ENCODE measurements at regions not wholly inside any gene's neighbourhood (a gene's known extent, or its start where the extent isn't known, plus 50 kb on each side); places are given as distances from the start of the nearest gene placed in this dataset.

GRCh38 chr12:114884575-114884974 lies 200.6 kb upstream of the TBX3 start:
- Histone ChIP-seq H3K9me3 (no peaks in the 10 kb centered on the region), H3K4me1 (no peaks in the 10 kb centered on the region), H3K27me3 (no peaks in the 10 kb centered on the region), H3K27ac (no peak overlapping the region), H3K36me3 (no peaks in the 10 kb centered on the region), H3K4me3 (no peak overlapping the region)
- ATAC-seq (ENCODE audit: low FRiP score in 2 of 2) (no peak), DNase-seq (no peak)
- TF ChIP-seq POLR2A (IDR thresholded peaks at IDR 0.05): no peak
- no peak for TF ChIP-seq CTCF (IDR thresholded peaks at IDR 0.05)
- TF ChIP-seq POLR2AphosphoS5 (IDR thresholded peaks at IDR 0.05): no peak
- TF ChIP-seq EP300 (IDR thresholded peaks at IDR 0.05): no peak
- WGBS, 2 donors: 64 to 75% methylated on average over 6 of the region's 6 CpGs

- Histone ChIP-seq H3K27ac (no peak overlapping the region), H3K9me3 (no peaks in the 10 kb centered on the region), H3K27me3 (no peaks in the 10 kb centered on the region), H3K4me1 (no peaks in the 10 kb centered on the region), H3K4me3 (no peak overlapping the region), H3K36me3 (no peaks in the 10 kb centered on the region)
- DNase-seq: no peak
- TF ChIP-seq EP300 (IDR thresholded peaks at IDR 0.05) (no peak), POLR2AphosphoS5 (IDR thresholded peaks at IDR 0.05) (no peak), POLR2A (IDR thresholded peaks at IDR 0.05) (no peak), CTCF (IDR thresholded peaks at IDR 0.05) (no peak)
- ATAC-seq (ENCODE audit: low FRiP score in 2 of 2): no peak
- WGBS, 2 donors: 76 to 82% methylated on average over 4 of the region's 4 CpGs
Observed at GRCh38 chr12:114882083-114882482, 198.1 kb upstream of the TBX3 start.

GRCh38 chr12:114879354-114879753 lies 195.4 kb upstream of the TBX3 start:
- Histone ChIP-seq H3K9me3 (no peaks in the 10 kb centered on the region), H3K4me3 (no peak overlapping the region), H3K27ac (no peak overlapping the region), H3K27me3 (no peaks in the 10 kb centered on the region), H3K36me3 (no peaks in the 10 kb centered on the region), H3K4me1 (no peaks in the 10 kb centered on the region)
- no peak for DNase-seq
- no peak for ATAC-seq (ENCODE audit: low FRiP score in 2 of 2)
- no peak for TF ChIP-seq POLR2A (IDR thresholded peaks at IDR 0.05)
- no peak for TF ChIP-seq EP300 (IDR thresholded peaks at IDR 0.05)
- no peak for TF ChIP-seq POLR2AphosphoS5 (IDR thresholded peaks at IDR 0.05)
- no peak for TF ChIP-seq CTCF (IDR thresholded peaks at IDR 0.05)
- WGBS, 2 donors: 87 to 88% methylated on average over 4 of the region's 4 CpGs

- ATAC-seq (ENCODE audit: low FRiP score in 2 of 2): no peak
- no peaks in the 10 kb centered on the region for H3K36me3 ChIP-seq
- H3K9me3 ChIP-seq: no peaks in the 10 kb centered on the region
- TF ChIP-seq EP300 (IDR thresholded peaks at IDR 0.05) (no peak), POLR2A (IDR thresholded peaks at IDR 0.05) (no peak), POLR2AphosphoS5 (IDR thresholded peaks at IDR 0.05) (no peak), CTCF (IDR thresholded peaks at IDR 0.05) (no peak)
- DNase-seq: no peak
- no peak overlapping the region for H3K27ac ChIP-seq
- no peaks in the 10 kb centered on the region for H3K4me1 ChIP-seq
- H3K4me3 ChIP-seq: no peak overlapping the region
- no peaks in the 10 kb centered on the region for H3K27me3 ChIP-seq
- WGBS, 2 donors: 86 to 90% methylated on average over 4 of the region's 4 CpGs
Observed at GRCh38 chr12:114878781-114879180, 194.8 kb upstream of the TBX3 start.

GRCh38 chr12:114876968-114877680 lies 193.1 kb upstream of the TBX3 start:
- no peak for ATAC-seq (ENCODE audit: low FRiP score in 2 of 2)
- Histone ChIP-seq H3K9me3 (no peaks in the 10 kb centered on the region), H3K4me3 (no peak overlapping the region), H3K27me3 (no peaks in the 10 kb centered on the region), H3K4me1 (no peaks in the 10 kb centered on the region), H3K27ac (no peak overlapping the region), H3K36me3 (no peaks in the 10 kb centered on the region)
- DNase-seq: no peak
- TF ChIP-seq EP300 (IDR thresholded peaks at IDR 0.05) (no peak), POLR2AphosphoS5 (IDR thresholded peaks at IDR 0.05) (no peak), POLR2A (IDR thresholded peaks at IDR 0.05) (no peak), CTCF (IDR thresholded peaks at IDR 0.05) (no peak)
- WGBS, 2 donors: 85 to 88% methylated on average over 13 of the region's 13 CpGs

Measured in upper lobe of left lung (tissue), 6 donors.